Neural cell (in vitro differentiated cells): ENCODE measurements at regions not wholly inside any gene's neighbourhood (a gene's known extent, or its start where the extent isn't known, plus 50 kb on each side); places are given as distances from the start of the nearest gene placed in this dataset.

Experiments
- H2AFZ ChIP-seq: fragments of 200-600, 300-800 bp; sonication (generic), shearing (Covaris generic); 2 replicates; pipeline ENCODE4 v1.6.0; 2014; ENCODE audit warnings: low read depth, mild to moderate bottlenecking, antibody characterized with exemption, low read length, moderate library complexity
- H3F3A ChIP-seq: fragments of 200-600 bp; shearing (Covaris generic); 2 replicates; pipeline ENCODE4 v1.6.1; 2016; ENCODE audit warnings: mild to moderate bottlenecking, moderate library complexity, mixed read lengths, antibody characterized with exemption, low read length; ENCODE audit not compliant: insufficient read depth, poor library complexity, severe bottlenecking
- H3K27ac ChIP-seq: fragments of 200-600, 300-800 bp; sonication (generic), shearing (Covaris generic); 2 replicates; pipeline ENCODE4 v1.5.1; 2014; ENCODE audit warnings: mild to moderate bottlenecking, low read length, moderate library complexity
- H3K27me3 ChIP-seq: fragments of 300-800, 200-600 bp; sonication (generic), shearing (Covaris generic); 2 replicates; pipeline ENCODE4 v1.6.0; 2014; ENCODE audit warnings: mild to moderate bottlenecking, low read depth, low read length, moderate library complexity; ENCODE audit not compliant: insufficient read depth
- H3K36me3 ChIP-seq: fragments of 300-800, 200-600 bp; sonication (generic), shearing (Covaris generic); 2 replicates; pipeline ENCODE4 v1.5.1; 2014; ENCODE audit warnings: mild to moderate bottlenecking, antibody characterized with exemption, low read length, moderate library complexity; ENCODE audit not compliant: insufficient read depth
- H3K4me2 ChIP-seq: fragments of 300-800, 200-600 bp; sonication (generic), shearing (Covaris generic); 2 replicates; pipeline ENCODE4 v1.6.0; 2014; ENCODE audit warnings: mild to moderate bottlenecking, low read length
- H3K4me3 ChIP-seq: fragments of 300-800, 200-600 bp; sonication (generic), shearing (Covaris generic); 2 replicates; pipeline ENCODE4 v1.5.1; 2014; ENCODE audit warnings: mild to moderate bottlenecking, low read length, moderate library complexity
- H3K79me2 ChIP-seq: fragments of 200-600 bp; shearing (Covaris generic); replicated peaks from 2 replicates; pipeline ENCODE4 v1.6.0; 2014; ENCODE audit warnings: mild to moderate bottlenecking, low read length, moderate library complexity; ENCODE audit not compliant: insufficient read depth
- H3K9ac ChIP-seq: fragments of 300-800, 200-600 bp; sonication (generic), shearing (Covaris generic); 2 replicates; pipeline ENCODE4 v1.6.1; 2016; ENCODE audit warnings: mild to moderate bottlenecking, low read length, mixed read lengths
- H3K9me2 ChIP-seq: fragments of 200-600 bp; shearing (Covaris generic); 2 replicates; pipeline ENCODE4 v1.6.1; 2016; ENCODE audit warnings: mild to moderate bottlenecking, low read length, mixed read lengths; ENCODE audit not compliant: insufficient read depth
- H3K9me3 ChIP-seq: fragments of 200-600, 300-800 bp; sonication (generic), shearing (Covaris generic); 2 replicates; pipeline ENCODE4 v1.6.1; 2016; ENCODE audit warnings: mild to moderate bottlenecking, mixed run types, low read length, moderate library complexity, mixed read lengths
- H4K20me1 ChIP-seq: fragments of 200-600 bp; shearing (Covaris generic); 2 replicates; pipeline ENCODE4 v1.6.1; 2016; ENCODE audit warnings: mild to moderate bottlenecking, mixed run types; ENCODE audit not compliant: insufficient read depth
- CTCF ChIP-seq: fragments of 450-650 bp; IDR thresholded peaks from 2 replicates; pipeline ENCODE4 v1.5.1; 2014; ENCODE audit warnings: antibody characterized with exemption, mild to moderate bottlenecking, moderate library complexity; ENCODE audit not compliant: poor library complexity, severe bottlenecking
- EP300 ChIP-seq: fragments of 450-650 bp; conservative IDR thresholded peaks from 2 replicates; pipeline ENCODE4 v1.6.1; 2014; ENCODE audit warnings: antibody characterized with exemption, mild to moderate bottlenecking, moderate library complexity; ENCODE audit not compliant: poor library complexity, severe bottlenecking
- EZH2 ChIP-seq: fragments of 200-600, 300-800 bp; shearing (Covaris generic), sonication (generic); IDR thresholded peaks from 2 replicates; pipeline ENCODE4 v1.6.1; 2014; ENCODE audit warnings: antibody characterized with exemption, low read length, borderline replicate concordance, mild to moderate bottlenecking; ENCODE audit not compliant: insufficient read depth, poor library complexity, severe bottlenecking
- MXI1 ChIP-seq: fragments of 450-650 bp; conservative IDR thresholded peaks from 2 replicates; pipeline ENCODE4 v1.6.1; 2014; ENCODE audit warnings: antibody characterized with exemption, mild to moderate bottlenecking; ENCODE audit not compliant: poor library complexity, severe bottlenecking
- POLR2AphosphoS5 ChIP-seq: IDR thresholded peaks from 2 replicates; pipeline ENCODE4 v1.6.1; 2012
- RAD21 ChIP-seq: fragments of 450-650 bp; conservative IDR thresholded peaks from 2 replicates; pipeline ENCODE4 v1.6.1; 2014; ENCODE audit warnings: antibody characterized with exemption, mild to moderate bottlenecking, moderate library complexity
- REST ChIP-seq: IDR thresholded peaks from 2 replicates; pipeline ENCODE4 v1.6.1; 2012; ENCODE audit warnings: borderline replicate concordance
- SMC3 ChIP-seq: fragments of 450-650 bp; conservative IDR thresholded peaks from 2 replicates; pipeline ENCODE4 v1.6.1; 2014; ENCODE audit warnings: antibody characterized with exemption, mild to moderate bottlenecking, moderate library complexity; ENCODE audit not compliant: poor library complexity
- TAF1 ChIP-seq: IDR thresholded peaks from 2 replicates; pipeline ENCODE4 v1.6.1; 2012; ENCODE audit warnings: low read depth

- H2AFZ ChIP-seq, result no peak overlapping the region
- H3F3A ChIP-seq, result no peaks in the 10 kb centered on the region
- H3K9ac ChIP-seq, result no peak overlapping the region
- TF ChIP-seq EZH2 (no peak), RAD21 (no peak), EP300 (no peak), CTCF (no peak), REST (no peak), POLR2AphosphoS5 (no peak), SMC3 (no peak), TAF1 (no peak), MXI1 (no peak)
- no peak overlapping the region for H3K27ac ChIP-seq
- H3K9me3 ChIP-seq, result no peaks in the 10 kb centered on the region
- no peaks in the 10 kb centered on the region for H3K36me3 ChIP-seq
- no peaks in the 10 kb centered on the region for H4K20me1 ChIP-seq
- no peak overlapping the region for H3K4me2 ChIP-seq
- H3K9me2 ChIP-seq, result no peaks in the 10 kb centered on the region
- no peak overlapping the region for H3K4me3 ChIP-seq
- H3K27me3 ChIP-seq, result no peaks in the 10 kb centered on the region
- H3K79me2 ChIP-seq, result no peaks in the 10 kb centered on the region
Measured at GRCh38 chr13:40477623-40478608, 188.5 kb downstream of the FOXO1 start.

GRCh38 chr13:40478775-40479174 lies 187.7 kb downstream of the FOXO1 start:
- no peaks in the 10 kb centered on the region for H4K20me1 ChIP-seq
- H3K9ac ChIP-seq, result no peak overlapping the region
- H3K4me2 ChIP-seq, result no peak overlapping the region
- H3K9me3 ChIP-seq, result no peaks in the 10 kb centered on the region
- no peaks in the 10 kb centered on the region for H3F3A ChIP-seq
- TF ChIP-seq CTCF (no peak), POLR2AphosphoS5 (no peak), EP300 (no peak), TAF1 (no peak), EZH2 (no peak), REST (no peak), RAD21 (no peak), SMC3 (no peak), MXI1 (no peak)
- H3K4me3 ChIP-seq, result no peak overlapping the region
- no peaks in the 10 kb centered on the region for H3K27me3 ChIP-seq
- H3K9me2 ChIP-seq, result no peaks in the 10 kb centered on the region
- no peaks in the 10 kb centered on the region for H3K36me3 ChIP-seq
- H3K79me2 ChIP-seq, result no peaks in the 10 kb centered on the region
- H3K27ac ChIP-seq, result no peak overlapping the region
- H2AFZ ChIP-seq, result no peak overlapping the region
